Epithelial cell of prostate (primary cell): ENCODE measurements at regions not wholly inside any gene's neighbourhood (a gene's known extent, or its start where the extent isn't known, plus 50 kb on each side); places are given as distances from the start of the nearest gene placed in this dataset.

Source experiments
- DNase-seq: peaks from one replicate; pipeline ENCODE4 v3.0.0-alpha.2; 2011; ENCODE audit warnings: low read depth, low spot score
- H3K27ac ChIP-seq: fragments of 450-650 bp; 2 replicates; pipeline ENCODE4 v1.5.1; 2017; ENCODE audit warnings: mild to moderate bottlenecking

GRCh38 chr5:2461701-2462691 lies 289.5 kb downstream of the IRX2 start:
- DNase-seq, result no peak
- H3K27ac ChIP-seq, result no peak overlapping the region

- no peak overlapping the region for H3K27ac ChIP-seq
- no peak for DNase-seq
Observed at GRCh38 chr5:2460098-2460497, 291.4 kb downstream of the IRX2 start.

- no peak overlapping the region for H3K27ac ChIP-seq
- no peak for DNase-seq
Observed at GRCh38 chr5:2459251-2459650, 292.2 kb downstream of the IRX2 start.

- no peak for DNase-seq
- H3K27ac ChIP-seq, result no peak overlapping the region
Observed at GRCh38 chr5:2455878-2456277, 295.6 kb downstream of the IRX2 start.

GRCh38 chr5:2454876-2455275 lies 296.6 kb downstream of the IRX2 start:
- no peak for DNase-seq
- no peak overlapping the region for H3K27ac ChIP-seq

- no peak for DNase-seq
- no peak overlapping the region for H3K27ac ChIP-seq
Observed at GRCh38 chr5:2453781-2454180, 297.7 kb downstream of the IRX2 start.

- no peak overlapping the region for H3K27ac ChIP-seq
Observed at GRCh38 chr5:2451100-2451499, 300.4 kb downstream of the IRX2 start.

GRCh38 chr5:2442496-2443354 lies 308.8 kb downstream of the IRX2 start:
- DNase-seq, result no peak
- no peak overlapping the region for H3K27ac ChIP-seq

More at GRCh38 chr5:2451100-2451499, 300.4 kb downstream of the IRX2 start:
- no peak for DNase-seq

- no peak overlapping the region for H3K27ac ChIP-seq
- no peak for DNase-seq
Observed at GRCh38 chr5:2441495-2442180, 309.8 kb downstream of the IRX2 start.

- no peak for DNase-seq
- H3K27ac ChIP-seq, result no peak overlapping the region
Observed at GRCh38 chr5:2439608-2440007, 311.9 kb downstream of the IRX2 start.

- DNase-seq, result no peak
- H3K27ac ChIP-seq, result no peak overlapping the region
Observed at GRCh38 chr5:2433086-2433485, 318.4 kb downstream of the IRX2 start.

GRCh38 chr5:2432076-2432920 lies 319.2 kb downstream of the IRX2 start:
- DNase-seq, result no peak
- no peak overlapping the region for H3K27ac ChIP-seq

GRCh38 chr5:2430606-2431005 lies 320.9 kb downstream of the IRX2 start:
- DNase-seq, result no peak
- H3K27ac ChIP-seq, result no peak overlapping the region

- H3K27ac ChIP-seq, result no peak overlapping the region
- DNase-seq, result no peak
Observed at GRCh38 chr5:2427983-2428382, 323.5 kb downstream of the IRX2 start.

- no peak for DNase-seq
- no peak overlapping the region for H3K27ac ChIP-seq
Observed at GRCh38 chr5:2423634-2424033, 327.8 kb downstream of the IRX2 start.

- no peak for DNase-seq
- no peak overlapping the region for H3K27ac ChIP-seq
Observed at GRCh38 chr5:2417301-2417700, 334.2 kb downstream of the IRX2 start.

- no peak for DNase-seq
- no peak overlapping the region for H3K27ac ChIP-seq
Observed at GRCh38 chr5:2415678-2416077, 335.8 kb downstream of the IRX2 start.

- no peak for DNase-seq
- no peak overlapping the region for H3K27ac ChIP-seq
Observed at GRCh38 chr5:2410451-2410850, 341.0 kb downstream of the IRX2 start.

- DNase-seq, result no peak
Observed at GRCh38 chr5:2403296-2403695, 348.2 kb downstream of the IRX2 start.

GRCh38 chr5:2399804-2400203 lies 351.7 kb downstream of the IRX2 start:
- no peak for DNase-seq
- no peak overlapping the region for H3K27ac ChIP-seq

More at GRCh38 chr5:2403296-2403695, 348.2 kb downstream of the IRX2 start:
- H3K27ac ChIP-seq, result no peak overlapping the region
